ENCODE measurements at regions not wholly inside any gene's neighbourhood (a gene's known extent, or its start where the extent isn't known, plus 50 kb on each side); places are given as distances from the start of the nearest gene placed in this dataset.

GRCh38 chrX:87078231-87078630 is 439.4 kb upstream of the KLHL4 start:
- H3K27ac Mint-ChIP-seq (ENCODE audit: unreplicated experiment), result no peak overlapping the region
- TF ChIP-seq CTCF (IDR thresholded peaks at IDR 0.05; ENCODE audit: unreplicated experiment), result no peak
- H3K27me3 Mint-ChIP-seq (ENCODE audit: unreplicated experiment), result peaks cover 2% of the 10 kb centered on the region
- no peaks in the 10 kb centered on the region for H3K9me3 Mint-ChIP-seq (ENCODE audit: unreplicated experiment)
- H3K4me1 Mint-ChIP-seq (ENCODE audit: unreplicated experiment), result no peaks in the 10 kb centered on the region
- no peaks in the 10 kb centered on the region for H3K36me3 Mint-ChIP-seq (ENCODE audit: low read depth, unreplicated experiment)
- no peak for DNase-seq (ENCODE audit: low spot score)
- H3K4me3 Mint-ChIP-seq (ENCODE audit: unreplicated experiment), result no peak overlapping the region

- Mint-ChIP-seq H3K9me3 (ENCODE audit: unreplicated experiment) (no peaks in the 10 kb centered on the region), H3K4me1 (ENCODE audit: unreplicated experiment) (no peaks in the 10 kb centered on the region), H3K27me3 (ENCODE audit: unreplicated experiment) (no peaks in the 10 kb centered on the region), H3K27ac (ENCODE audit: unreplicated experiment) (no peak overlapping the region), H3K4me3 (ENCODE audit: unreplicated experiment) (no peak overlapping the region), H3K36me3 (ENCODE audit: low read depth, unreplicated experiment) (no peaks in the 10 kb centered on the region)
- no peak for TF ChIP-seq CTCF (IDR thresholded peaks at IDR 0.05; ENCODE audit: unreplicated experiment)
- DNase-seq (ENCODE audit: low spot score), result no peak
Observed at GRCh38 chrX:87098477-87098876, 419.1 kb upstream of the KLHL4 start.

- no peak overlapping the region for H3K27ac Mint-ChIP-seq (ENCODE audit: unreplicated experiment)
- TF ChIP-seq CTCF (IDR thresholded peaks at IDR 0.05; ENCODE audit: unreplicated experiment), result no peak
- H3K4me3 Mint-ChIP-seq (ENCODE audit: unreplicated experiment), result no peak overlapping the region
- no peaks in the 10 kb centered on the region for H3K36me3 Mint-ChIP-seq (ENCODE audit: low read depth, unreplicated experiment)
- DNase-seq (ENCODE audit: low spot score), result no peak
- no peaks in the 10 kb centered on the region for H3K4me1 Mint-ChIP-seq (ENCODE audit: unreplicated experiment)
- H3K27me3 Mint-ChIP-seq (ENCODE audit: unreplicated experiment), result no peaks in the 10 kb centered on the region
- H3K9me3 Mint-ChIP-seq (ENCODE audit: unreplicated experiment), result no peaks in the 10 kb centered on the region
Observed at GRCh38 chrX:87105131-87105530, 412.5 kb upstream of the KLHL4 start.

GRCh38 chrX:87110142-87110541 is 407.5 kb upstream of the KLHL4 start:
- Mint-ChIP-seq H3K27me3 (ENCODE audit: unreplicated experiment) (no peaks in the 10 kb centered on the region), H3K4me3 (ENCODE audit: unreplicated experiment) (no peak overlapping the region), H3K9me3 (ENCODE audit: unreplicated experiment) (no peaks in the 10 kb centered on the region), H3K36me3 (ENCODE audit: low read depth, unreplicated experiment) (no peaks in the 10 kb centered on the region), H3K27ac (ENCODE audit: unreplicated experiment) (no peak overlapping the region), H3K4me1 (ENCODE audit: unreplicated experiment) (no peaks in the 10 kb centered on the region)
- no peak for TF ChIP-seq CTCF (IDR thresholded peaks at IDR 0.05; ENCODE audit: unreplicated experiment)
- DNase-seq (ENCODE audit: low spot score), result no peak

- H3K4me1 Mint-ChIP-seq (ENCODE audit: unreplicated experiment), result no peaks in the 10 kb centered on the region
- H3K27ac Mint-ChIP-seq (ENCODE audit: unreplicated experiment), result no peak overlapping the region
- H3K9me3 Mint-ChIP-seq (ENCODE audit: unreplicated experiment), result no peaks in the 10 kb centered on the region
- peaks cover 2% of the 10 kb centered on the region for H3K27me3 Mint-ChIP-seq (ENCODE audit: unreplicated experiment)
- no peaks in the 10 kb centered on the region for H3K36me3 Mint-ChIP-seq (ENCODE audit: low read depth, unreplicated experiment)
- no peak for DNase-seq (ENCODE audit: low spot score)
- TF ChIP-seq CTCF (IDR thresholded peaks at IDR 0.05; ENCODE audit: unreplicated experiment), result no peak
- no peak overlapping the region for H3K4me3 Mint-ChIP-seq (ENCODE audit: unreplicated experiment)
Observed at GRCh38 chrX:87140800-87141483, 376.7 kb upstream of the KLHL4 start.

All from endothelial cell (in vitro differentiated cells).